ENCODE measurements at regions not wholly inside any gene's neighbourhood (a gene's known extent, or its start where the extent isn't known, plus 50 kb on each side); places are given as distances from the start of the nearest gene placed in this dataset.

DNA sequence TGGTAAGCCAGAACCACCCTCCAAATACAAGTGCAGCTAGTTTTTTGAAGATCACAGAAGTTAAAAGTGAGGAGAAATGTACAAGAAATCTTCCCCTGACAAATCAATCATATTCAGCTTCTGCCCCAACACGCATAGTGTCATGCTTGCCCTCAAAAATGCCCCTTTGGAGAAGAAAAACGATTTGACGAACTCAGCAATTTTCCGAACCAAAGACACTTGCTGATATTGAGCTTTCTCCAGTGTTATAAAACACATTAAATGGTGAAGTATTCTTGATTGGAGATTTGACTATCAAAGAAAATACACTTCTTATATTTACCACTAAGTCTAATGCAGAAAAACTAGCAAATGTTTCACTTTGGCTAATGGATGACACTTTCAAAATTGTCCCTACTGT is 195.5 kb downstream of the ETV1 start:
- TF ChIP-seq CTCF (IDR thresholded peaks at IDR 0.05), result no peak

DNA sequence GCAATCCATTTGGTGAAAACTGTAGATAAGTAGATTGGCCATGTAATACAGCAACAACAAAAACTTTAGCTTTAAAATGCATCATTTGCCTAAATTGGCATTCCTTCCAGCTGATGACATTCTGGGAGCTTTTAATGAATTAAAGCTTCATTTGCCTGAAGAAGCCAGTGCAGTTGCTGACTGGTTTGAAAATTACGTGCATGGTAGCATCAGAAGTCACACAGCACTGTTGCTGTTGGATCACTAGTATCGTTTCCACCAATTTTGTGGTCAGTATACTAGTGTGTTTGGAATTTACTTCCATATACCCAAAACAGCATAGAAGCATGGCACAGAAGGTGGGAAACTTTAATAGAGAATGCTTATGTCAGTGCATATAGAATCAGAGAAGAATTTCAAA is 194.9 kb downstream of the ETV1 start:
- no peak for TF ChIP-seq CTCF (IDR thresholded peaks at IDR 0.05)

- no peak for TF ChIP-seq CTCF (IDR thresholded peaks at IDR 0.05)
Measured at GRCh38 chr7:13797545-13797944, 191.9 kb downstream of the ETV1 start.

DNA sequence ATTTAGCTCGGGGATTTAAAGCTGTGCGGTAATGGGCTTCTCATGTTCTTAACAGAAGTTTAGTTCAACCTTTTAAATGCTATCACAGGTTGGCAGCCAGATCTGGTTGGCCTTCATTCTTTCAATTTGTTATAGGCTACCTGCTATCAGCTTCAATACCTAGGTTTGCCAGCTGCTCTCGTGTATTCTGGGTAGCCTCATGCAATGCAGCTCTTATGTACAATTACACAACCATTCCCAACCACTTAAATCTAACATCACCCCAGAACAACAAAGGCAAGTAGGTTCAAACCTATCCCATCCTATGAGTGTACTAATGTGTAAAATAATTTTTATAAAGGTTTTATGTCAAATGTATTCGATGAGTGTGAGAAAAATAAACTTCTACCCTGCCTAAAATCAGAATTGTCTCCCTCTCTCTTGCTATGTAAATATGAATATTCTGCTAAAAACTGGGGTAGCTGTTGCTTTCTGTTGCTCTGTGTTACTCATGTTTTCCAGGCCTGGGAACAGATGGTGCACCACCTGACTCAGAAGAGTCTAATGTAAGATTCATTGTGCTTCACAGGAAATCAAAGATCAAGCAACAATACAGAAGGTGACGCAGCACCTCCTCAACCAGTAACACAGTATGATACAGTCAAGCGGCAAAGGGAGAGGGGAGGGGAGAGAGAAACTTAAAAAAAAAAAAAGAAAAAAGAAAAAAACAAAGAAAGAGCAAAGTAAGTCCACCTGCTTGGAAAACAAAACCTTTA is 188.6 kb downstream of the ETV1 start:
- TF ChIP-seq CTCF (IDR thresholded peaks at IDR 0.05), result no peak

DNA sequence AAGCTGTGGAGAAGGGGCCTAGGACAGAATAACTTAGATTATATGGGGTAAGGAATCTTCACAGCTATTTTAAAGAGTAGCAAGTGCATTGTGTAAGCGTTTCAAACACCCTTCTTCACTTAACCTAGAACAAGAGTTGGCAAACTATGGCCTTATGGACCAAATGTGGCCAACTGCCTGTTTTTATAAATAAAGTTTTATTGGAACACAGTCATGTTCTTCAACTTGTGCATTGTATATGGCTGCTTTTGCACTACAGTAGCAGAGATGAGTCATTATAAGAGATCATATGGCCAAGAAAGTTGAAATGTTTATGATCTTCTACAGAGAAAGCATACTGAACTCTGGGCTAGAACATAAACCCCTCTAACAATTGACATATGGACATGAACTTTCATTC is 187.8 kb downstream of the ETV1 start:
- TF ChIP-seq CTCF (IDR thresholded peaks at IDR 0.05), result no peak

- TF ChIP-seq CTCF (IDR thresholded peaks at IDR 0.05), result no peak
Measured at GRCh38 chr7:13802651-13803050, 186.8 kb downstream of the ETV1 start.

DNA sequence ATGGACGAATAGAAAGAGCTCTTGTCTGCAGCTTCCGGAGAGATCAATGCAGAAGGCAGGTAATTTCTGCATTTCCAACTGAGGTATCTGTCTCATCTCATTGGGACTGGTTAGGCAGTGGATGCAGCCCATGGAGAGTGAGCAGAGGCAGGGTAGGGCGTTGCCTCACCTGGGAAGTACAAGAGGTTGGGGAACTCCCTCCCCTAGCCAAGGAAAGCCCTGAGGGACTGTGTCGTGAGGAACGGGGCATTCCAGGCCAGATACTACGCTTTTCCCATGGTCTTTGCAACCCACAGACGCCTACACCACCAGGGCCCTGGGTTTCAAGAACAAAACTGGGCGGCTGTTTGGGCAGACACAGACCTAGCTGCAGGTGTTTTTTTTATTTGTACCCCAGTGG is 186.3 kb downstream of the ETV1 start:
- no peak for TF ChIP-seq CTCF (IDR thresholded peaks at IDR 0.05)

All from LNCAP (cell line).